ENCODE measurements at regions not wholly inside any gene's neighbourhood (a gene's known extent, or its start where the extent isn't known, plus 50 kb on each side); places are given as distances from the start of the nearest gene placed in this dataset.

DNA sequence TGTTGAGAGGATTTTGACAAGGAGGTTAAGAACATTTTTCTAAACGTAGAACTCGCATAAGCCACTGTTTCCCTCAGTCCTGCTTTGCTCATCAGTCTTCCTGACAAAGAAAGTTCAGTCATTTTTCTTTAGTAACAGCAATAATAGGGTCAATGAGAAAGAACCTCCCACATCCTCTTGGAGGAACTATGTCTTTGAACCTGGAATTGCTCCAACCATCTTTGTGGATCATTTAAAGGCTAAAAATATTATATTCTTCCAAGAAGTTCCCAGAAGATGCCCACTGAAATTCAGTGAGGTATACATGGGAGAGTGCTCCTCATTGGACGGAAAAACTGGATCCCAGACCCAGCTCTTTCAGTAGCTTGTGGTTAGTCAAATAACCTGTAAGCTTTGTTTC lies 282.8 kb upstream of the FAR2 start:
- Histone ChIP-seq H3K36me3 (ENCODE audit: control insufficient read depth, insufficient read depth, low read length) (no peaks in the 10 kb centered on the region), H3K27ac (ENCODE audit: insufficient read depth, low read length, poor library complexity, severe bottlenecking) (no peak overlapping the region), H3K4me1 (ENCODE audit: control insufficient read depth, insufficient read depth, low read length, poor library complexity, severe bottlenecking) (no peaks in the 10 kb centered on the region), H3K4me3 (ENCODE audit: low read depth, low read length) (no peak overlapping the region), H3K27me3 (ENCODE audit: control insufficient read depth, insufficient read depth, low read length) (no peaks in the 10 kb centered on the region), H3K9me3 (ENCODE audit: control insufficient read depth in 2 of 2, low read length in 2 of 2) (no peaks in the 10 kb centered on the region)
- Mint-ChIP-seq H3K27me3 (peaks cover 4% of the 10 kb centered on the region), H3K9me3 (peaks cover 0 to 4% (median 0%) of the 10 kb centered on the region in 7 donors), H3K4me1 (no peaks in the 10 kb centered on the region), H3K4me3 (no peak overlapping the region), H3K27ac (no peak overlapping the region), H3K36me3 (no peaks in the 10 kb centered on the region)
- no peak for DNase-seq
- no peak for ATAC-seq (ENCODE audit: low read depth in 2 of 2)

DNA sequence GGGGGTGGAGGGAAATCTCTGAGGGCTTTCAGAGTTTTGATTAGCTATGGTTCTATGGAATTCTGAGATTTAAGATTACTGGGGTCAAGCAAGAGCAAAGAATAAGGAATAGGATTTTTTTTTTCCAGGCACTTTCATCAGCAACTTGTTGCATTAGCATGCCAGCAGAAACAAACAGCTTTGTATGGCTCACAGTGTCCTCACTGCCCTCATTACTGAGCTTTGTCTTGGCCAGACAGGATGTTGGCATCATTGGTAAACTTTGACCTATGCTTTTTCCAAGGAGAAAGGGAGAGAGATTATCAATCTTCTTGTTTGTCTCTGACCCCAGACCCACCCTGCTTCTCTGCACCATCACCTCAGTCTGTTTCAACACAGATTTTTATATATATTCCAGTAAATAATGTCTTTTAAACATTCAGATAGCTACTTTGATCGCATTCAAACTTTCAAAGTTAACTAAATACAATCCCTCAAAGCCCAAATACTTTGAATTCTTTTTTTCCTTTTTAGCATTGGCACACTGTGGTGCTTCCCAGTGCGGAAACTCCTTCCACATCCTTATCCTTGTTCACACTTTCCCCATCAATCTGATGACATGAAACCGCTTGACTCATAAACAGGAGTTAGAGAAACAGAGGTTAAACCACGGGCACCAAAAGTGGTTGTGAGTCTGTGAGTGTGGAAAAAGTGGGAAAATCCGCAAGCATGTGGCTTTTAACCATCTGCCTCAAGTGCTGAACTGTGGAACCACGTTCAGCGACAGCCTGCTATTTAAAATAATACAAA lies 282.2 kb upstream of the FAR2 start:
- H3K27me3 Mint-ChIP-seq: peaks cover 4% of the 10 kb centered on the region
- no peaks in the 10 kb centered on the region for H3K4me1 ChIP-seq (ENCODE audit: control insufficient read depth, insufficient read depth, low read length, poor library complexity, severe bottlenecking)

GRCh38 chr12:28868414-28868813 lies 280.7 kb upstream of the FAR2 start:
- H3K36me3 ChIP-seq (ENCODE audit: control insufficient read depth, insufficient read depth, low read length): no peaks in the 10 kb centered on the region
- DNase-seq (no peak), ATAC-seq (ENCODE audit: low read depth in 2 of 2) (no peak)
- H3K36me3 Mint-ChIP-seq: no peaks in the 10 kb centered on the region
- H3K27ac Mint-ChIP-seq: no peak overlapping the region
- no peaks in the 10 kb centered on the region for H3K9me3 ChIP-seq (ENCODE audit: control insufficient read depth in 2 of 2, low read length in 2 of 2)
- H3K27ac ChIP-seq (ENCODE audit: insufficient read depth, low read length, poor library complexity, severe bottlenecking): no peak overlapping the region
- H3K9me3 Mint-ChIP-seq: no peaks in the 10 kb centered on the region
- no peak overlapping the region for H3K4me3 ChIP-seq (ENCODE audit: low read depth, low read length)
- H3K27me3 Mint-ChIP-seq: peaks cover 8% of the 10 kb centered on the region
- no peaks in the 10 kb centered on the region for H3K4me1 ChIP-seq (ENCODE audit: control insufficient read depth, insufficient read depth, low read length, poor library complexity, severe bottlenecking)
- no peak overlapping the region for H3K4me3 Mint-ChIP-seq
- H3K27me3 ChIP-seq (ENCODE audit: control insufficient read depth, insufficient read depth, low read length): no peaks in the 10 kb centered on the region
- H3K4me1 Mint-ChIP-seq: no peaks in the 10 kb centered on the region

More for the DNA sequence above, 282.2 kb upstream of the FAR2 start:
- ATAC-seq (ENCODE audit: low read depth in 2 of 2) (no peak), DNase-seq (no peak)
- Histone ChIP-seq H3K36me3 (ENCODE audit: control insufficient read depth, insufficient read depth, low read length) (no peaks in the 10 kb centered on the region), H3K9me3 (ENCODE audit: control insufficient read depth in 2 of 2, low read length in 2 of 2) (no peaks in the 10 kb centered on the region), H3K27me3 (ENCODE audit: control insufficient read depth, insufficient read depth, low read length) (no peaks in the 10 kb centered on the region), H3K4me3 (ENCODE audit: low read depth, low read length) (no peak overlapping the region), H3K27ac (ENCODE audit: insufficient read depth, low read length, poor library complexity, severe bottlenecking) (no peak overlapping the region)
- Mint-ChIP-seq H3K4me1 (no peaks in the 10 kb centered on the region), H3K36me3 (no peaks in the 10 kb centered on the region), H3K27ac (no peak overlapping the region), H3K9me3 (peaks cover 0 to 4% (median 0%) of the 10 kb centered on the region in 7 donors), H3K4me3 (no peak overlapping the region)

DNA sequence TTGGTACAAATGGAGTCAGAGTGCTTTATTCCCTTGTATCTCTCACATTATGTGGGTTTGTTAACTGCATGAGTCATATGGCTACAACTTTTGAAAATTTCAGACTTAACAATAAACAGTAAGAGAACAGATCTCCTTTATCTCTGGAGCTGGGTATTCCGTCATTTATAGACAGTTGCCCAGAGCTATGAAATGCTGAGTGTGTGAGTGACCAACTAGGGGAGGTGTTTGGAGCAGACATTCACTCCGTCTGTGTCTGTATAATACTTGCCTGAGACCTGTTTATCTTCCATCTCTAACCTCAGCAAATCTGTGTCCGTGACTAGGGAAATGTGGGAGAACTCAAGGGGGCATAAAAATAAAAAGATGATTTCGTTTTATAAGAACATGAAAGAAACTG lies 279.9 kb upstream of the FAR2 start:
- DNase-seq (no peak), ATAC-seq (ENCODE audit: low read depth in 2 of 2) (no peak)
- H3K27me3 ChIP-seq (ENCODE audit: control insufficient read depth, insufficient read depth, low read length): no peaks in the 10 kb centered on the region
- H3K27me3 Mint-ChIP-seq: peaks cover 5% of the 10 kb centered on the region
- H3K36me3 ChIP-seq (ENCODE audit: control insufficient read depth, insufficient read depth, low read length): no peaks in the 10 kb centered on the region
- no peak overlapping the region for H3K4me3 Mint-ChIP-seq
- H3K9me3 ChIP-seq (ENCODE audit: control insufficient read depth in 2 of 2, low read length in 2 of 2): no peaks in the 10 kb centered on the region
- H3K27ac Mint-ChIP-seq: no peak overlapping the region
- H3K4me1 ChIP-seq (ENCODE audit: control insufficient read depth, insufficient read depth, low read length, poor library complexity, severe bottlenecking): no peaks in the 10 kb centered on the region
- H3K4me3 ChIP-seq (ENCODE audit: low read depth, low read length): no peak overlapping the region
- H3K27ac ChIP-seq (ENCODE audit: insufficient read depth, low read length, poor library complexity, severe bottlenecking): no peak overlapping the region
- H3K9me3 Mint-ChIP-seq: no peaks in the 10 kb centered on the region
- H3K4me1 Mint-ChIP-seq: no peaks in the 10 kb centered on the region
- no peaks in the 10 kb centered on the region for H3K36me3 Mint-ChIP-seq

DNA sequence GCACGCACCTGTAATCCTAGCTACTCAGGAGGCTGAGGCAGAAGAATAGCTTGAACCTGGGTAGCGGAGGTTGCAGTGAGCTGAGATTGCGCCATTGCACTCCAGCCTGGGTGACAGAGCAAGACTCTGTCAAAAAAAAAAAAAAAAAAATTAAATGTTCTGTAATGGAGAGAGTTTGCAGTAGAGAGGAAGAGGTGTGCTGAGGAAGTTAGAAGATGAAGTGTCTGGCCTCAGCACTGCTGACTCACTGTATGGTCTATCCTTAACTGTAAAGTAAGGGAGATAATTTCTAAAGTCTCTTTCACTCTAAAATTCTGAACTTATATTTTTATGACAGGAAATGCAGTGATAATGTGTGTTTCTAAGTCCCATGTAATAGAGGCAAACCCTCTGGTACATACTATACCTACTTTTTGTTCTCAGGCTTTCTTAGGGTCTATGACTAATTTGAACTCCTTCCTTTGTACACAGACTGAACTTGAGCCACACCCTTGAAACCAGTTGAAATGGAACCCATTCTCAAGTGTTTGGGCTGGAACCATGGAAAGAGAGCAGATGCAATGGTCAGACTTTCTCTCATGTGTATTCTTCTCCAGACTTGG lies 278.1 kb upstream of the FAR2 start:
- Mint-ChIP-seq H3K36me3 (no peaks in the 10 kb centered on the region), H3K4me3 (no peak overlapping the region), H3K9me3 (no peaks in the 10 kb centered on the region), H3K4me1 (no peaks in the 10 kb centered on the region), H3K27ac (no peak overlapping the region), H3K27me3 (peaks cover 11% of the 10 kb centered on the region)
- no peak for ATAC-seq (ENCODE audit: low read depth in 2 of 2)
- no peak overlapping the region for H3K27ac ChIP-seq (ENCODE audit: insufficient read depth, low read length, poor library complexity, severe bottlenecking)
- no peaks in the 10 kb centered on the region for H3K9me3 ChIP-seq (ENCODE audit: control insufficient read depth in 2 of 2, low read length in 2 of 2)
- no peaks in the 10 kb centered on the region for H3K36me3 ChIP-seq (ENCODE audit: control insufficient read depth, insufficient read depth, low read length)
- no peak overlapping the region for H3K4me3 ChIP-seq (ENCODE audit: low read depth, low read length)
- H3K4me1 ChIP-seq (ENCODE audit: control insufficient read depth, insufficient read depth, low read length, poor library complexity, severe bottlenecking): no peaks in the 10 kb centered on the region
- no peaks in the 10 kb centered on the region for H3K27me3 ChIP-seq (ENCODE audit: control insufficient read depth, insufficient read depth, low read length)
- no peak for DNase-seq

- ATAC-seq (ENCODE audit: low read depth in 2 of 2) (no peak), DNase-seq (peak in 1 of 3 donors; percentile 13)
- Histone ChIP-seq H3K36me3 (ENCODE audit: control insufficient read depth, insufficient read depth, low read length) (no peaks in the 10 kb centered on the region), H3K27me3 (ENCODE audit: control insufficient read depth, insufficient read depth, low read length) (no peaks in the 10 kb centered on the region), H3K27ac (ENCODE audit: insufficient read depth, low read length, poor library complexity, severe bottlenecking) (no peak overlapping the region), H3K9me3 (ENCODE audit: control insufficient read depth in 2 of 2, low read length in 2 of 2) (no peaks in the 10 kb centered on the region), H3K4me3 (ENCODE audit: low read depth, low read length) (no peak overlapping the region), H3K4me1 (ENCODE audit: control insufficient read depth, insufficient read depth, low read length, poor library complexity, severe bottlenecking) (no peaks in the 10 kb centered on the region)
- H3K27ac Mint-ChIP-seq: no peak overlapping the region
- no peaks in the 10 kb centered on the region for H3K4me1 Mint-ChIP-seq
- no peak overlapping the region for H3K4me3 Mint-ChIP-seq
- peaks cover 0 to 4% (median 0%) of the 10 kb centered on the region in 7 donors for H3K9me3 Mint-ChIP-seq
- no peaks in the 10 kb centered on the region for H3K36me3 Mint-ChIP-seq
- peaks cover 11% of the 10 kb centered on the region for H3K27me3 Mint-ChIP-seq
These were observed 276.3 kb upstream of the FAR2 start for GRCh38 chr12:28872654-28873268.

DNA sequence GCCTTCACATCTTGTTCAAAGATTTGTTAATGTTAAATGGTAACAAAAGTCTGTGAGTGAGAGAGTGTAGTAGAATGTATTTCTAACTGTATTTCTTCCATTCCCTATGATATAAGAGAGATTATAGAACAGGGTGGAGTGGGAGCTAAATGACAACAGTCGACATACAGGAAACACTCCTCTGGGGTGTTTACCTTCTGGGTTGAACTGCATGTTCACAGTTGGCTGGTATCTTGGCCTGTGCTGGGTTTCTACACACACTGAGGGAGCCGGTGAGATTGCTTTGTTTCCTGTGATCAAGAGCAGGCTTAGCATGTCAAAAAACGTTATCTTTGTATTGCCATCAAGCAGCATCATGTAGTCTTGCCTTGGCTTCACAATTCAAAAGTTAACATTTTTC lies 274.3 kb upstream of the FAR2 start:
- ATAC-seq (ENCODE audit: low read depth in 2 of 2): no peak
- Mint-ChIP-seq H3K27ac (no peak overlapping the region), H3K27me3 (peaks cover 11% of the 10 kb centered on the region)

More for the DNA sequence above, 274.3 kb upstream of the FAR2 start:
- Histone ChIP-seq H3K4me1 (ENCODE audit: control insufficient read depth, insufficient read depth, low read length, poor library complexity, severe bottlenecking) (no peaks in the 10 kb centered on the region), H3K36me3 (ENCODE audit: control insufficient read depth, insufficient read depth, low read length) (no peaks in the 10 kb centered on the region), H3K9me3 (ENCODE audit: control insufficient read depth in 2 of 2, low read length in 2 of 2) (no peaks in the 10 kb centered on the region), H3K27me3 (ENCODE audit: control insufficient read depth, insufficient read depth, low read length) (no peaks in the 10 kb centered on the region), H3K27ac (ENCODE audit: insufficient read depth, low read length, poor library complexity, severe bottlenecking) (no peak overlapping the region), H3K4me3 (ENCODE audit: low read depth, low read length) (no peak overlapping the region)
- DNase-seq: no peak
- Mint-ChIP-seq H3K4me1 (no peaks in the 10 kb centered on the region), H3K4me3 (no peak overlapping the region), H3K36me3 (no peaks in the 10 kb centered on the region), H3K9me3 (peaks cover 0 to 4% (median 0%) of the 10 kb centered on the region in 7 donors)

All from CD4-positive, CD25-positive, alpha-beta regulatory T cell (primary cell).